ENCODE measurements at regions not wholly inside any gene's neighbourhood (a gene's known extent, or its start where the extent isn't known, plus 50 kb on each side); places are given as distances from the start of the nearest gene placed in this dataset.

DNA sequence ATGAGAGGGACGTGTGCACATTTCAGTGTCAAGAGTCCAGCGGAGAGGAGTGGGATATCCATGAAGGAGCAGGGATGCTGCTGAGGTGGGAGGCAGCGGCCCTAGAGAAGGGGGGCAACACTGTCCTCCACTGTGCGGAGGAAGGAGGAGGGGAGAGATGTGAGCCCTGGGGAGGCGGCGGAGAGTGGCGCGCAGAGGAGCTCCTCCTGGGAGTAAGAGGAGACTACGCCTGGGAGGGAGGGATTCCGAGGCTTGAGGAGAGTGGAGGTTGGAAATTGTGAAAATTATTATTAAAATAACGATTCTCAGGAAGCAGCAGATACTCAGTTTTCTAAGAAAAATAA is 142.7 kb downstream of the CEP57L1 start:
- peaks cover 20% of the 10 kb centered on the region for H3K4me1 Mint-ChIP-seq (ENCODE audit: unreplicated experiment)
- no peaks in the 10 kb centered on the region for H3K9me3 Mint-ChIP-seq (ENCODE audit: unreplicated experiment)
- no peak for DNase-seq (ENCODE audit: extremely low spot score, unreplicated experiment)
- no peaks in the 10 kb centered on the region for H3K36me3 Mint-ChIP-seq (ENCODE audit: unreplicated experiment)
- H3K27ac Mint-ChIP-seq (ENCODE audit: unreplicated experiment): no peak overlapping the region
- no peak overlapping the region for H3K4me3 Mint-ChIP-seq (ENCODE audit: unreplicated experiment)
- TF ChIP-seq, protein P1, sequence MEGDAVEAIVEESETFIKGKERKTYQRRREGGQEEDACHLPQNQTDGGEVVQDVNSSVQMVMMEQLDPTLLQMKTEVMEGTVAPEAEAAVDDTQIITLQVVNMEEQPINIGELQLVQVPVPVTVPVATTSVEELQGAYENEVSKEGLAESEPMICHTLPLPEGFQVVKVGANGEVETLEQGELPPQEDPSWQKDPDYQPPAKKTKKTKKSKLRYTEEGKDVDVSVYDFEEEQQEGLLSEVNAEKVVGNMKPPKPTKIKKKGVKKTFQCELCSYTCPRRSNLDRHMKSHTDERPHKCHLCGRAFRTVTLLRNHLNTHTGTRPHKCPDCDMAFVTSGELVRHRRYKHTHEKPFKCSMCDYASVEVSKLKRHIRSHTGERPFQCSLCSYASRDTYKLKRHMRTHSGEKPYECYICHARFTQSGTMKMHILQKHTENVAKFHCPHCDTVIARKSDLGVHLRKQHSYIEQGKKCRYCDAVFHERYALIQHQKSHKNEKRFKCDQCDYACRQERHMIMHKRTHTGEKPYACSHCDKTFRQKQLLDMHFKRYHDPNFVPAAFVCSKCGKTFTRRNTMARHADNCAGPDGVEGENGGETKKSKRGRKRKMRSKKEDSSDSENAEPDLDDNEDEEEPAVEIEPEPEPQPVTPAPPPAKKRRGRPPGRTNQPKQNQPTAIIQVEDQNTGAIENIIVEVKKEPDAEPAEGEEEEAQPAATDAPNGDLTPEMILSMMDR (IDR thresholded peaks at IDR 0.05): no peak
- H3K27me3 Mint-ChIP-seq (ENCODE audit: unreplicated experiment): no peaks in the 10 kb centered on the region

- no peak overlapping the region for H3K4me3 Mint-ChIP-seq (ENCODE audit: unreplicated experiment)
- H3K36me3 Mint-ChIP-seq (ENCODE audit: unreplicated experiment): no peaks in the 10 kb centered on the region
- no peak overlapping the region for H3K27ac Mint-ChIP-seq (ENCODE audit: unreplicated experiment)
- H3K4me1 Mint-ChIP-seq (ENCODE audit: unreplicated experiment): peaks cover 20% of the 10 kb centered on the region
- DNase-seq (ENCODE audit: extremely low spot score, unreplicated experiment): no peak
- H3K9me3 Mint-ChIP-seq (ENCODE audit: unreplicated experiment): no peaks in the 10 kb centered on the region
- H3K27me3 Mint-ChIP-seq (ENCODE audit: unreplicated experiment): no peaks in the 10 kb centered on the region
- TF ChIP-seq, protein P1 (IDR thresholded peaks at IDR 0.05): no peak
Measured at GRCh38 chr6:109237077-109237985, 142.0 kb downstream of the CEP57L1 start.

DNA sequence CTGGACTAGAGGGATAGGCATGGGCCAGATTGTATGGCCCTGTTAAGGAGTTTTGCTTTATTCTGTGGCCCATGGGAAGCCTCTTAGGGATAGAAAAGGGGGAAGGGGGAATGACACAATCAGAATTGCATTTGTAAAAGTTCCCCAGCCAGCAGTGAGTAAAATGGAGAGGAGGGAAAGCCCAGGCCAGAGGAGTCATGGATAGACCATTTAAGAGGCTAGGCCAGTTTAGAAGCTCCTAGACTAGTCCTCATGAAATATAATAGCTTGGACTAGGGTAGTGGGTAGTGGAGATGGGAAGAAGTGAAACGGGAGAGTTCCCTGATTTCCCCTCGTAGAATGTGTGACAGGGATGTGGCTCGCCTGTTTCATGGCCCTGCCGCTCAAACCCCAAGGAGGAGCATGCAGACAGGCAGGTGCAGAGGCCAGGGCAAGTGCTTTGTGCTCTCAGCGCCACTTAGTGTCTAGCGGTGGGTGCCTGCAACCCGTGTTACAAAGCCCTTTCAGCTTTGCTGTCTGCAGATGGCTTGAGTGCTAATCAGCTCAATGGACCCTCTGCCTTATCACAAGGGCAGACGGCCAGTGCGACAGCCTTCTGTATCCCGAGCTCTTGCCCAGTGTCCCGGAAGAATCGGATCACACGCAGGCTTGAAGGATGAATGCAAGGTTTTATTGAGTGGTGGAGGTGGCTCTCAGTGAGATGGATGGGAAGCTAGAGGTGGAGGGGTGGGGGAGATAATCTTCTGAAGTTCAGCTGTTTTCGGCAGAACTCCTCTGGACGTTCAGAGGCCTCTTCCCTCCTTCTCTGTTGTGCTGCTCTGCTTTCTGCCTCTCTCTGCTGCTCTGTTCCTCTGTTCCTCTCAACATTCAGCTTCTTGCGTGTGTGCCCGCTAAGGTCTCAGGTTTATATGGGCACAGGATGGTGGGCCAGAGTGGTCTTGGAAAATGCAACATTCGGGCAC is 141.1 kb downstream of the CEP57L1 start:
- Mint-ChIP-seq H3K9me3 (ENCODE audit: unreplicated experiment) (no peaks in the 10 kb centered on the region), H3K27me3 (ENCODE audit: unreplicated experiment) (no peaks in the 10 kb centered on the region), H3K4me1 (ENCODE audit: unreplicated experiment) (peaks cover 23% of the 10 kb centered on the region), H3K4me3 (ENCODE audit: unreplicated experiment) (no peak overlapping the region), H3K36me3 (ENCODE audit: unreplicated experiment) (no peaks in the 10 kb centered on the region), H3K27ac (ENCODE audit: unreplicated experiment) (no peak overlapping the region)
- TF ChIP-seq, protein P1 (IDR thresholded peaks at IDR 0.05): no peak
- no peak for DNase-seq (ENCODE audit: extremely low spot score, unreplicated experiment)

DNA sequence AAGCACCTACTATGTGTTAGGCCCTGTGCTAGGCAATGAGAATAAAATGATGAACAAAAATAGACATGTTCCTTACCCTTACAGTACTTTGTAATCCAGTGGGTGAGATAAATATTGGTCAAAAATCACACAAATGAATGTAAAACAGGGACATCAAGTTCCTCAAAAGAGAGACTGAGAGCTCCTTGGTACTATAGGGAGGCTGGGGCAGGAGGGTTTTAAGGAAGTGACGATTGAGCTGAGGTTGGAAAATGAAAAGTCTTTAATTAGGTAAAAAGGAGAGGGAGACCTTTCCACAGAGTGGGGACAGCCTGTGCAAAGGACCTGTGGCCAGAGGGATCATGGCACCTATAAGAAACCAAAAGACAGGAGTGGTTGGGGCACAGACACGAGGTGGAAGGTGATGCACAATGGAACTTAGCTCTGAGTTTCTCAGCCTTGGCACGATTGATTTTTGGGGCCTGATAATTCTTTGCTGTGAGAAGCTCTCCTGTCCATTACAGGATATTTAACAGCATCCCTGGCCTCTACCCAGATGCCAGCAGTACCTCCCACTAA is 140.3 kb downstream of the CEP57L1 start:
- no peaks in the 10 kb centered on the region for H3K36me3 Mint-ChIP-seq (ENCODE audit: unreplicated experiment)
- H3K9me3 Mint-ChIP-seq (ENCODE audit: unreplicated experiment): no peaks in the 10 kb centered on the region
- H3K27ac Mint-ChIP-seq (ENCODE audit: unreplicated experiment): no peak overlapping the region
- TF ChIP-seq, protein P1 (IDR thresholded peaks at IDR 0.05): no peak
- H3K27me3 Mint-ChIP-seq (ENCODE audit: unreplicated experiment): no peaks in the 10 kb centered on the region
- no peak for DNase-seq (ENCODE audit: extremely low spot score, unreplicated experiment)
- H3K4me3 Mint-ChIP-seq (ENCODE audit: unreplicated experiment): no peak overlapping the region
- H3K4me1 Mint-ChIP-seq (ENCODE audit: unreplicated experiment): peaks cover 20% of the 10 kb centered on the region

Data from osteocyte (in vitro differentiated cells).